WTC11 (cell line): ENCODE measurements at regions not wholly inside any gene's neighbourhood (a gene's known extent, or its start where the extent isn't known, plus 50 kb on each side); places are given as distances from the start of the nearest gene placed in this dataset.

Source experiments
- ATAC-seq: fragments of 200-7000 bp; cut with Tn5 transposase; 2 replicates; pipeline ENCODE4 v1.10.0; 2021; ENCODE audit warnings: mild to moderate bottlenecking, moderate library complexity
- CTCF ChIA-PET: fragments of 300-600 bp; sonication (Branson Sonifier 250); formaldehyde crosslinking; loops from one replicate; lab custom pipeline; 2021; ENCODE audit warnings: antibody characterized with exemption; lab: Charles Lee
- POLR2A ChIA-PET: fragments of 350-600 bp; sonication (Branson Sonifier 250); formaldehyde crosslinking; loops from one replicate; lab custom pipeline; 2021; ENCODE audit warnings: antibody characterized with exemption; lab: Charles Lee
- DNase-seq: peaks from one replicate; pipeline ENCODE4 v3.0.0; 2021; ENCODE audit warnings: low spot score
- H3K27ac Mint-ChIP-seq: 2 replicates; pipeline ENCODE4 v1.8.0; 2021; ENCODE audit warnings: mixed read lengths
- H3K27me3 Mint-ChIP-seq: 2 replicates; pipeline ENCODE4 v1.8.0; 2021; ENCODE audit warnings: low read depth, mild to moderate bottlenecking, moderate library complexity, mixed read lengths
- H3K36me3 Mint-ChIP-seq: 2 replicates; pipeline ENCODE4 v1.8.0; 2021; ENCODE audit warnings: mixed read lengths
- H3K4me1 Mint-ChIP-seq: 2 replicates; pipeline ENCODE4 v1.8.0; 2022; ENCODE audit warnings: mixed read lengths
- H3K4me3 Mint-ChIP-seq: 2 replicates; pipeline ENCODE4 v1.8.0; 2021; ENCODE audit warnings: mild to moderate bottlenecking, moderate library complexity, mixed read lengths
- H3K9me3 Mint-ChIP-seq: 2 replicates; pipeline ENCODE4 v1.8.0; 2021; ENCODE audit warnings: mixed read lengths
- ARID4B ChIP-seq: sonication (generic); formaldehyde crosslinking; IDR thresholded peaks from 2 replicates; pipeline ENCODE4 v1.8.0; 2023; ENCODE audit warnings: missing genetic modification reagents, mild to moderate bottlenecking, borderline replicate concordance
- EMX1 ChIP-seq: fragments of 250-450 bp; sonication (Bioruptor Pico); IDR thresholded peaks from 2 replicates; pipeline ENCODE4 v1.8.0; 2021; ENCODE audit warnings: mild to moderate bottlenecking
- ERG ChIP-seq: fragments of 250-450 bp; sonication (Bioruptor Pico); IDR thresholded peaks from 2 replicates; pipeline ENCODE4 v1.8.0; 2021; ENCODE audit warnings: mild to moderate bottlenecking
- FOXP4 ChIP-seq: sonication (generic); formaldehyde crosslinking; IDR thresholded peaks from 2 replicates; pipeline ENCODE4 v1.8.0; 2022; ENCODE audit warnings: mild to moderate bottlenecking, missing genetic modification reagents
- KAT7 ChIP-seq: sonication (generic); formaldehyde crosslinking; IDR thresholded peaks from 2 replicates; pipeline ENCODE4 v1.8.1; 2023; ENCODE audit warnings: missing genetic modification reagents, mild to moderate bottlenecking, borderline replicate concordance
- NR3C1 ChIP-seq: sonication (generic); formaldehyde crosslinking; conservative IDR thresholded peaks from 2 replicates; pipeline ENCODE4 v1.8.1; 2023; ENCODE audit warnings: low read depth, mild to moderate bottlenecking, missing genetic modification reagents
- OVOL2 ChIP-seq: fragments of 250-450 bp; sonication (Bioruptor Pico); IDR thresholded peaks from 2 replicates; pipeline ENCODE4 v1.9.0; 2021; ENCODE audit warnings: mild to moderate bottlenecking, borderline replicate concordance
- TEAD4 ChIP-seq: sonication (generic); formaldehyde crosslinking; IDR thresholded peaks from 2 replicates; pipeline ENCODE4 v1.8.0; 2022; ENCODE audit warnings: mild to moderate bottlenecking, missing genetic modification reagents
- ZNF121 ChIP-seq: sonication (generic); formaldehyde crosslinking; IDR thresholded peaks from 2 replicates; pipeline ENCODE4 v1.8.0; 2023; ENCODE audit warnings: missing genetic modification reagents
- ZNF219 ChIP-seq: sonication (generic); formaldehyde crosslinking; IDR thresholded peaks from 2 replicates; pipeline ENCODE4 v1.8.0; 2023; ENCODE audit warnings: missing genetic modification reagents, mild to moderate bottlenecking, borderline replicate concordance
- ZNF425 ChIP-seq: fragments of 250-450 bp; sonication (Bioruptor Pico); conservative IDR thresholded peaks from 2 replicates; pipeline ENCODE4 v1.9.0; 2021; ENCODE audit warnings: mild to moderate bottlenecking
- TF ChIP-seq, protein P1 (sequence below): sonication (generic); formaldehyde crosslinking; IDR thresholded peaks from 2 replicates; pipeline ENCODE4 v1.8.0; 2022; ENCODE audit warnings: mild to moderate bottlenecking, missing genetic modification reagents
- TF ChIP-seq, protein P2 (sequence below): sonication (generic); formaldehyde crosslinking; IDR thresholded peaks from 2 replicates; pipeline ENCODE4 v1.8.0; 2022; ENCODE audit warnings: missing genetic modification reagents

DNA sequence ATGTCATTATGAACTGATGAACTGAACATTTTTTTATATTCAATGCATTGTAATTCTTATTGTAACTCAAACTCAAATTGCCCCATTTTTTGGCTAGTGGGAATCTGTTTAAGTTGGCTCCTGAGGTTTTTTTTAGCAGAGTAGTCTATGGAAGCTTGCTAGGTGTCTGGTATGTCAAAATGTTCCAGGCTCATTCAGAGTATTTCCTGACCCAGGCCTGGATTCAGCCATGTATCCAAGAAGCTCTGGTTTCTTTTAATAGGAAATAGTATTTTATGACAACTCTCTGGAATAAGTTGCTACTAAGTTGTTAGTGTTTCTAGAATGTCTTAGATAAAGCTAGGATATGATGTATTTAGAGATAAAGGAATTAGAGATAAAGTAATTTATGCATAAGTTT lies 288.0 kb downstream of the ARL4A start (continued):
- no peak for TF ChIP-seq ARID4B (CRISPR knock-in tag)
- TF ChIP-seq, all 79 proteins: peak for 0

DNA sequence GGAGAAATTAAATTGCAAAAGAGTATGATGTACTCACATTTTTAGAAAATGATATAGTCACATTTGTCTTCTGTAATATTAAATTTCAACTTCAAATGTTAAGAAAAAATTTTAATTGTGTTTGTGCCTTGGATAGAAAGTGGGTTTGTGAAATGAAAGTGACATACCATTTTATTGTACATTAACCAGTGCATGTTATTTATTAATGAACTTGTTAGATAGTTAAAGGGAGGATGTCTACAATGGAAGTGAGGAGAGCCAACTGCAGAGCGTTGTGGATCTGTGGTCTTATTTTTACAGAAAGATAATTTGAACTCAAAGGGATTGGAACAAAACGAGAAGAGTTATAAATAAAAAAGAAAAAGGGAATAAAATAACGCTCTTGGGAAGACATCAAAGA lies 291.7 kb downstream of the ARL4A start:
- POLR2A ChIA-PET, result no interaction called here
- no peak overlapping the region for H3K4me3 Mint-ChIP-seq
- TF ChIP-seq ZNF121 (CRISPR knock-in tag), result no peak
- TF ChIP-seq ZNF425 (CRISPR knock-in tag), result no peak
- TF ChIP-seq ZNF219 (CRISPR knock-in tag), result no peak
- no peak for TF ChIP-seq FOXP4 (CRISPR knock-in tag)
- TF ChIP-seq EMX1 (CRISPR knock-in tag), result no peak
- TF ChIP-seq, all 79 proteins: peak for 0
- ATAC-seq (no peak), DNase-seq (no peak)
- 0 out of 2 replicates have a peak, but pooled peaks cover 2% of the 10 kb centered on the region for H3K4me1 Mint-ChIP-seq
- CTCF ChIA-PET, result no interaction called here
- H3K9me3 Mint-ChIP-seq, result peaks cover 6% of the 10 kb centered on the region
- no peak overlapping the region for H3K27ac Mint-ChIP-seq
- H3K27me3 Mint-ChIP-seq, result no peaks in the 10 kb centered on the region
- H3K36me3 Mint-ChIP-seq, result no peaks in the 10 kb centered on the region

GRCh38 chr7:12982178-12982577 lies 294.7 kb downstream of the ARL4A start:
- H3K9me3 Mint-ChIP-seq, result no peaks in the 10 kb centered on the region
- H3K4me1 Mint-ChIP-seq, result peaks cover 25% of the 10 kb centered on the region
- DNase-seq (no peak), ATAC-seq (no peak)
- H3K27ac Mint-ChIP-seq, result no peak overlapping the region
- TF ChIP-seq NR3C1 (CRISPR knock-in tag) (no peak), TEAD4 (CRISPR knock-in tag) (no peak), KAT7 (CRISPR knock-in tag) (no peak), OVOL2 (CRISPR knock-in tag) (no peak), ERG (CRISPR knock-in tag) (no peak)
- TF ChIP-seq, protein P1, sequence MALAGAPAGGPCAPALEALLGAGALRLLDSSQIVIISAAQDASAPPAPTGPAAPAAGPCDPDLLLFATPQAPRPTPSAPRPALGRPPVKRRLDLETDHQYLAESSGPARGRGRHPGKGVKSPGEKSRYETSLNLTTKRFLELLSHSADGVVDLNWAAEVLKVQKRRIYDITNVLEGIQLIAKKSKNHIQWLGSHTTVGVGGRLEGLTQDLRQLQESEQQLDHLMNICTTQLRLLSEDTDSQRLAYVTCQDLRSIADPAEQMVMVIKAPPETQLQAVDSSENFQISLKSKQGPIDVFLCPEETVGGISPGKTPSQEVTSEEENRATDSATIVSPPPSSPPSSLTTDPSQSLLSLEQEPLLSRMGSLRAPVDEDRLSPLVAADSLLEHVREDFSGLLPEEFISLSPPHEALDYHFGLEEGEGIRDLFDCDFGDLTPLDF (CRISPR knock-in tag), result no peak
- TF ChIP-seq, protein P2, sequence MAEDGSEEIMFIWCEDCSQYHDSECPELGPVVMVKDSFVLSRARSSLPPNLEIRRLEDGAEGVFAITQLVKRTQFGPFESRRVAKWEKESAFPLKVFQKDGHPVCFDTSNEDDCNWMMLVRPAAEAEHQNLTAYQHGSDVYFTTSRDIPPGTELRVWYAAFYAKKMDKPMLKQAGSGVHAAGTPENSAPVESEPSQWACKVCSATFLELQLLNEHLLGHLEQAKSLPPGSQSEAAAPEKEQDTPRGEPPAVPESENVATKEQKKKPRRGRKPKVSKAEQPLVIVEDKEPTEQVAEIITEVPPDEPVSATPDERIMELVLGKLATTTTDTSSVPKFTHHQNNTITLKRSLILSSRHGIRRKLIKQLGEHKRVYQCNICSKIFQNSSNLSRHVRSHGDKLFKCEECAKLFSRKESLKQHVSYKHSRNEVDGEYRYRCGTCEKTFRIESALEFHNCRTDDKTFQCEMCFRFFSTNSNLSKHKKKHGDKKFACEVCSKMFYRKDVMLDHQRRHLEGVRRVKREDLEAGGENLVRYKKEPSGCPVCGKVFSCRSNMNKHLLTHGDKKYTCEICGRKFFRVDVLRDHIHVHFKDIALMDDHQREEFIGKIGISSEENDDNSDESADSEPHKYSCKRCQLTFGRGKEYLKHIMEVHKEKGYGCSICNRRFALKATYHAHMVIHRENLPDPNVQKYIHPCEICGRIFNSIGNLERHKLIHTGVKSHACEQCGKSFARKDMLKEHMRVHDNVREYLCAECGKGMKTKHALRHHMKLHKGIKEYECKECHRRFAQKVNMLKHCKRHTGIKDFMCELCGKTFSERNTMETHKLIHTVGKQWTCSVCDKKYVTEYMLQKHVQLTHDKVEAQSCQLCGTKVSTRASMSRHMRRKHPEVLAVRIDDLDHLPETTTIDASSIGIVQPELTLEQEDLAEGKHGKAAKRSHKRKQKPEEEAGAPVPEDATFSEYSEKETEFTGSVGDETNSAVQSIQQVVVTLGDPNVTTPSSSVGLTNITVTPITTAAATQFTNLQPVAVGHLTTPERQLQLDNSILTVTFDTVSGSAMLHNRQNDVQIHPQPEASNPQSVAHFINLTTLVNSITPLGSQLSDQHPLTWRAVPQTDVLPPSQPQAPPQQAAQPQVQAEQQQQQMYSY (CRISPR knock-in tag), result no peak
- CTCF ChIA-PET, result no interaction called here
- H3K36me3 Mint-ChIP-seq, result no peaks in the 10 kb centered on the region
- H3K4me3 Mint-ChIP-seq, result no peak overlapping the region
- POLR2A ChIA-PET, result interaction anchor here (0.5 kb wide), 1 partner anchor 10 kb away, joined by 7 read pairs; no protein-coding TSS in a partner anchor
- H3K27me3 Mint-ChIP-seq, result no peaks in the 10 kb centered on the region
